ENCODE measurements at regions not wholly inside any gene's neighbourhood (a gene's known extent, or its start where the extent isn't known, plus 50 kb on each side); places are given as distances from the start of the nearest gene placed in this dataset.

GRCh38 chr10:128921389-128922022 is 545.5 kb upstream of the MGMT start:
- Histone ChIP-seq H3K27ac (no peak overlapping the region), H3K27me3 (no peaks in the 10 kb centered on the region), H3K36me3 (no peaks in the 10 kb centered on the region), H3K4me1 (no peaks in the 10 kb centered on the region), H3K9me3 (no peaks in the 10 kb centered on the region), H3K4me3 (no peak overlapping the region)
- DNase-seq: no peak
- no peak for TF ChIP-seq CTCF (IDR thresholded peaks at IDR 0.05)
- TF ChIP-seq POLR2A (IDR thresholded peaks at IDR 0.05): no peak
- intact Hi-C loops (cut with DNase I; ENCODE audit: low total_unique reads): no loop called here

GRCh38 chr10:128922172-128922571 is 544.9 kb upstream of the MGMT start:
- intact Hi-C loops (cut with DNase I; ENCODE audit: low total_unique reads): no loop called here
- peak; percentile 55 to 62 for DNase-seq
- no peaks in the 10 kb centered on the region for H3K36me3 ChIP-seq
- TF ChIP-seq POLR2A (IDR thresholded peaks at IDR 0.05) (no peak), CTCF (IDR thresholded peaks at IDR 0.05) (peak in 1 of 4 experiments; percentile 15)
- no peaks in the 10 kb centered on the region for H3K4me1 ChIP-seq
- no peak overlapping the region for H3K4me3 ChIP-seq
- no peak overlapping the region for H3K27ac ChIP-seq
- no peaks in the 10 kb centered on the region for H3K27me3 ChIP-seq
- no peaks in the 10 kb centered on the region for H3K9me3 ChIP-seq

GRCh38 chr10:128922619-128923196 is 544.3 kb upstream of the MGMT start:
- no peaks in the 10 kb centered on the region for H3K36me3 ChIP-seq
- H3K4me1 ChIP-seq: peaks cover 0 to 3% of the 10 kb centered on the region in 2 donors
- peak in 1 of 2 donors; percentile 28 for DNase-seq
- no peak for TF ChIP-seq CTCF (IDR thresholded peaks at IDR 0.05)
- TF ChIP-seq POLR2A (IDR thresholded peaks at IDR 0.05): no peak
- no peaks in the 10 kb centered on the region for H3K27me3 ChIP-seq
- intact Hi-C loops (cut with DNase I; ENCODE audit: low total_unique reads): no loop called here
- no peaks in the 10 kb centered on the region for H3K9me3 ChIP-seq
- no peak overlapping the region for H3K4me3 ChIP-seq
- peak overlapping the region in 1 of 2 donors; percentile 20 for H3K27ac ChIP-seq

- no peaks in the 10 kb centered on the region for H3K27me3 ChIP-seq
- DNase-seq: no peak
- intact Hi-C loops (cut with DNase I; ENCODE audit: low total_unique reads): no loop called here
- TF ChIP-seq CTCF (IDR thresholded peaks at IDR 0.05) (no peak), POLR2A (IDR thresholded peaks at IDR 0.05) (no peak)
- H3K4me3 ChIP-seq: no peak overlapping the region
- H3K4me1 ChIP-seq: peaks cover 0 to 7% of the 10 kb centered on the region in 2 donors
- H3K27ac ChIP-seq: no peak overlapping the region
- no peaks in the 10 kb centered on the region for H3K36me3 ChIP-seq
- H3K9me3 ChIP-seq: no peaks in the 10 kb centered on the region
These were observed 542.1 kb upstream of the MGMT start for GRCh38 chr10:128924918-128925317.

GRCh38 chr10:128926711-128927110 is 540.3 kb upstream of the MGMT start:
- Histone ChIP-seq H3K4me1 (peaks cover 0 to 7% of the 10 kb centered on the region in 2 donors), H3K9me3 (no peaks in the 10 kb centered on the region), H3K36me3 (no peaks in the 10 kb centered on the region), H3K27me3 (no peaks in the 10 kb centered on the region), H3K27ac (peak overlapping the region in 1 of 2 donors; percentile 61), H3K4me3 (no peak overlapping the region)
- intact Hi-C loops (cut with DNase I; ENCODE audit: low total_unique reads): no loop called here
- peak in 1 of 2 donors; percentile 31 for DNase-seq
- no peak for TF ChIP-seq POLR2A (IDR thresholded peaks at IDR 0.05)

All from uterus (tissue), 3 donors.